Neural cell (in vitro differentiated cells): ENCODE measurements at regions not wholly inside any gene's neighbourhood (a gene's known extent, or its start where the extent isn't known, plus 50 kb on each side); places are given as distances from the start of the nearest gene placed in this dataset.

Experiments used
- EP300 ChIP-seq: fragments of 450-650 bp; conservative IDR thresholded peaks from 2 replicates; pipeline ENCODE4 v1.6.1; 2014; ENCODE audit warnings: antibody characterized with exemption, mild to moderate bottlenecking, moderate library complexity; ENCODE audit not compliant: poor library complexity, severe bottlenecking
- EZH2 ChIP-seq: fragments of 200-600, 300-800 bp; shearing (Covaris generic), sonication (generic); IDR thresholded peaks from 2 replicates; pipeline ENCODE4 v1.6.1; 2014; ENCODE audit warnings: antibody characterized with exemption, low read length, borderline replicate concordance, mild to moderate bottlenecking; ENCODE audit not compliant: insufficient read depth, poor library complexity, severe bottlenecking
- MXI1 ChIP-seq: fragments of 450-650 bp; conservative IDR thresholded peaks from 2 replicates; pipeline ENCODE4 v1.6.1; 2014; ENCODE audit warnings: antibody characterized with exemption, mild to moderate bottlenecking; ENCODE audit not compliant: poor library complexity, severe bottlenecking
- POLR2AphosphoS5 ChIP-seq: IDR thresholded peaks from 2 replicates; pipeline ENCODE4 v1.6.1; 2012
- RAD21 ChIP-seq: fragments of 450-650 bp; conservative IDR thresholded peaks from 2 replicates; pipeline ENCODE4 v1.6.1; 2014; ENCODE audit warnings: antibody characterized with exemption, mild to moderate bottlenecking, moderate library complexity
- TAF1 ChIP-seq: IDR thresholded peaks from 2 replicates; pipeline ENCODE4 v1.6.1; 2012; ENCODE audit warnings: low read depth
- TF ChIP-seq, protein P1 (sequence below): fragments of 450-650 bp; IDR thresholded peaks from 2 replicates; pipeline ENCODE4 v1.5.1; 2014; ENCODE audit warnings: antibody characterized with exemption, mild to moderate bottlenecking, moderate library complexity; ENCODE audit not compliant: poor library complexity, severe bottlenecking
- TF ChIP-seq, protein P2 (sequence below): IDR thresholded peaks from 2 replicates; pipeline ENCODE4 v1.6.1; 2012; ENCODE audit warnings: borderline replicate concordance

DNA sequence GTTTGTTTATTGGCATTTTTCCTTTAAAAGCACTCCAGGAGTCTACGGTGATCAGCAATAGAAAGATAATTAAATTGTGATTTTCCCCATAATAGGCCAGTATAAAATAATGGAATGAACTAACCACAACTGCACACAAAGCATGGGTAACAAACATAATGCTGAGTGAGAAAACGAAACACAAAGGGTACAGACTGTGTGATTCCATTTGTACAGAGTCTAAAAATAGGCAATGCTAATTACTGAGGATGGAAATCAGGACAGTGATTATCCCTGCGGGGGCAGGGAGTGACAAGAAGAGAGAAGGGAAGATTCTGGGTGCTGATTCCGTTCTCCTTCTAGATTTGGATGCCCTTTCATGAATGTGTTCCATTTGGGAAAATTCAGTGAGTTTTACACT lies 478.1 kb downstream of the PREX1 start:
- TF ChIP-seq, protein P1, sequence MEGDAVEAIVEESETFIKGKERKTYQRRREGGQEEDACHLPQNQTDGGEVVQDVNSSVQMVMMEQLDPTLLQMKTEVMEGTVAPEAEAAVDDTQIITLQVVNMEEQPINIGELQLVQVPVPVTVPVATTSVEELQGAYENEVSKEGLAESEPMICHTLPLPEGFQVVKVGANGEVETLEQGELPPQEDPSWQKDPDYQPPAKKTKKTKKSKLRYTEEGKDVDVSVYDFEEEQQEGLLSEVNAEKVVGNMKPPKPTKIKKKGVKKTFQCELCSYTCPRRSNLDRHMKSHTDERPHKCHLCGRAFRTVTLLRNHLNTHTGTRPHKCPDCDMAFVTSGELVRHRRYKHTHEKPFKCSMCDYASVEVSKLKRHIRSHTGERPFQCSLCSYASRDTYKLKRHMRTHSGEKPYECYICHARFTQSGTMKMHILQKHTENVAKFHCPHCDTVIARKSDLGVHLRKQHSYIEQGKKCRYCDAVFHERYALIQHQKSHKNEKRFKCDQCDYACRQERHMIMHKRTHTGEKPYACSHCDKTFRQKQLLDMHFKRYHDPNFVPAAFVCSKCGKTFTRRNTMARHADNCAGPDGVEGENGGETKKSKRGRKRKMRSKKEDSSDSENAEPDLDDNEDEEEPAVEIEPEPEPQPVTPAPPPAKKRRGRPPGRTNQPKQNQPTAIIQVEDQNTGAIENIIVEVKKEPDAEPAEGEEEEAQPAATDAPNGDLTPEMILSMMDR, result no peak
- TF ChIP-seq RAD21 (no peak), TAF1 (no peak), POLR2AphosphoS5 (no peak), MXI1 (no peak), EZH2 (no peak), EP300 (no peak)
- TF ChIP-seq, protein P2, sequence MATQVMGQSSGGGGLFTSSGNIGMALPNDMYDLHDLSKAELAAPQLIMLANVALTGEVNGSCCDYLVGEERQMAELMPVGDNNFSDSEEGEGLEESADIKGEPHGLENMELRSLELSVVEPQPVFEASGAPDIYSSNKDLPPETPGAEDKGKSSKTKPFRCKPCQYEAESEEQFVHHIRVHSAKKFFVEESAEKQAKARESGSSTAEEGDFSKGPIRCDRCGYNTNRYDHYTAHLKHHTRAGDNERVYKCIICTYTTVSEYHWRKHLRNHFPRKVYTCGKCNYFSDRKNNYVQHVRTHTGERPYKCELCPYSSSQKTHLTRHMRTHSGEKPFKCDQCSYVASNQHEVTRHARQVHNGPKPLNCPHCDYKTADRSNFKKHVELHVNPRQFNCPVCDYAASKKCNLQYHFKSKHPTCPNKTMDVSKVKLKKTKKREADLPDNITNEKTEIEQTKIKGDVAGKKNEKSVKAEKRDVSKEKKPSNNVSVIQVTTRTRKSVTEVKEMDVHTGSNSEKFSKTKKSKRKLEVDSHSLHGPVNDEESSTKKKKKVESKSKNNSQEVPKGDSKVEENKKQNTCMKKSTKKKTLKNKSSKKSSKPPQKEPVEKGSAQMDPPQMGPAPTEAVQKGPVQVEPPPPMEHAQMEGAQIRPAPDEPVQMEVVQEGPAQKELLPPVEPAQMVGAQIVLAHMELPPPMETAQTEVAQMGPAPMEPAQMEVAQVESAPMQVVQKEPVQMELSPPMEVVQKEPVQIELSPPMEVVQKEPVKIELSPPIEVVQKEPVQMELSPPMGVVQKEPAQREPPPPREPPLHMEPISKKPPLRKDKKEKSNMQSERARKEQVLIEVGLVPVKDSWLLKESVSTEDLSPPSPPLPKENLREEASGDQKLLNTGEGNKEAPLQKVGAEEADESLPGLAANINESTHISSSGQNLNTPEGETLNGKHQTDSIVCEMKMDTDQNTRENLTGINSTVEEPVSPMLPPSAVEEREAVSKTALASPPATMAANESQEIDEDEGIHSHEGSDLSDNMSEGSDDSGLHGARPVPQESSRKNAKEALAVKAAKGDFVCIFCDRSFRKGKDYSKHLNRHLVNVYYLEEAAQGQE, result no peak
